Frontal cortex (tissue), 3 donors: ENCODE measurements at regions not wholly inside any gene's neighbourhood (a gene's known extent, or its start where the extent isn't known, plus 50 kb on each side); places are given as distances from the start of the nearest gene placed in this dataset.
"Not testable (repeated sequence)": the region's sequence is repeated elsewhere in the genome, so short reads cannot be mapped to it uniquely, and the experiment has no call there.

Experiments
- DNase-seq, 2 donors: peaks; one replicate each; pipeline ENCODE4 v3.0.0; 2012; ENCODE audit warnings: low spot score in 2 of 2
- FAIRE-seq: peaks from 2 replicates; lab custom pipeline; 2012; peaks lifted over from hg19 to GRCh38; lab: Jason Lieb, UNC
- donor health status: control.
- donor health status: control.
- donor health status: control.

- DNase-seq (no peak), FAIRE-seq (no peak)
Measured at GRCh38 chr5:40453689-40454088, 226.0 kb upstream of the PTGER4 start.

DNA sequence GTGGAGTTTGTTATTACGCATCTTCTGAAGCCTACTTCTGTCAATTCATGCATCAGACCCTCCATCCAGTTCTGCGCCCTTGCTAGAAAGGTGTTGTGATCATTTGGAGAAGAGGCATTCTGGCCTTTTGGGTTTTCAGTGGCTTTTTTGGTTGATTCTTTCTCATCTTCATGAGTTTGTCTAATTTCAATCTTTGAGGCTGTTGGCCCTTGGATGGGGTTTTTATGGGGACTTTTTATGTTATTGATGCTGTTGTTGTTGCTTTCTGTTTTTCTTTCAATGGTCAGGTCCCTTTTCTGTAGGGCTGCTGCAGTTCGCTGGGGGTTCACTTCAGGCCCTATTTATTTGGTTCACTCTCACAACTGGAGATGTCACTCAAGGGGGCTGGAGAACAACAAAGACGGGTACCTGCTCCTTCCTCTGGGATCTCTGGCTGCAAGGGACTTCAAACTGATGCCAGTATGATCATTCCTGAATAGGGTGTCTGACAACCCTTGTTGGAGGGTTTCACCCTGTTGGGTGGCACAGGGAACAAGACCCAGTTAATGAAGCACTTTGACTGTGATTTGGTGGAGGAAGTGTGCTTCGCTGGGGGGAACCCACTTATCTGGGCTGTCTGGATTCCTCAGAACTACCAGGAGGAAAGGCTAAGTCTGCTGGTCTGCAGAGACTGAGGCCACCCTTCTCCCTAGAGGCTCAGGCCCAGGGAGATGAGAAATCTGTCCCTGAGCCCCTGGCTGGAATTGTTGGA lies 226.7 kb upstream of the PTGER4 start:
- DNase-seq (no peak), FAIRE-seq (no peak)

- DNase-seq (no peak), FAIRE-seq (no peak)
Measured at GRCh38 chr5:40447438-40447837, 232.3 kb upstream of the PTGER4 start.

- no peak for DNase-seq
- no peak for FAIRE-seq
Measured at GRCh38 chr5:40446910-40447309, 232.8 kb upstream of the PTGER4 start.

- DNase-seq (no peak), FAIRE-seq (no peak)
Measured at GRCh38 chr5:40442346-40442745, 237.4 kb upstream of the PTGER4 start.

- FAIRE-seq (no peak), DNase-seq (no peak)
Measured at GRCh38 chr5:40441733-40442132, 238.0 kb upstream of the PTGER4 start.

GRCh38 chr5:40440746-40441145 lies 239.0 kb upstream of the PTGER4 start:
- FAIRE-seq, result no peak

GRCh38 chr5:40439103-40439502 lies 240.6 kb upstream of the PTGER4 start:
- DNase-seq, FAIRE-seq: not testable (repeated sequence)

More at GRCh38 chr5:40440746-40441145, 239.0 kb upstream of the PTGER4 start:
- DNase-seq, result no peak

DNA sequence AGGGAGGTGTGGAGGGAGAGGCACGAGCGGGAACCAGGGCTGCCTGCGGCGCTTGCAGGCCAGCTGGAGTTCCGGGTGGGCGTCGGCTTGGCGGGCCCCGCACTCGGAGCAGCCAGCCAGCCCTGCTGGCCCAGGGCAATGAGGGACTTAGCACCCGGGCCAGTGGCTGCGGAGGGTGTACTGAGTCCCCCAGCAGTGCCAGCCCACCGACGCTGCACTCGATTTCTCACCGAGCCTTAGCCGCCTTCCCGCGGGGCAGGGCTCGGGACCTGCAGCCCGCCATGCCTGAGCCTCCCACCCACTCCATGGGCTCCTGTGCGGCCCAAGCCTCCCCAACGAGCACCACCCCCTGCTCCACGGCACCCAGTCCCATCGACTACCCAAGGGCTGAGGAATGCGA lies 241.1 kb upstream of the PTGER4 start:
- not testable (repeated sequence) for FAIRE-seq, DNase-seq

DNA sequence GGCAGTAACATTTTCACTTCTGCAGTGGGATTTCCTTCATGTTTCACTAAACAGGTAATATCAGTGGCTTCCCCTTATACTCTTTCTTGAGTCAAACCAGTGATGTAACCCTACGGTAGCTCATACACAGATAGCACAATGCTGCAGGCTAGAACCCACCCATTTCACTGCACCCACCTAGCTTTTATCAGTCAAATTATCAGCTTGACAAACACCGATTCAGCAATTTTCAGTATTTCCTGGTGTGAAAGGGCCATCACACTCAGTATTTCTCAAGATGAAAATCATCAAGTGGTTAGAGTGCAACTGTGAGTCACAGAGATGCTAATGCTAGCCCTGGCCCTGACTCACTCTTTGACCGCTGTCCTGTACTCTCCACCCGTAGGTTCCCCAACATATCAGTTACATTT lies 242.3 kb upstream of the PTGER4 start:
- DNase-seq (no peak), FAIRE-seq (no peak)

DNA sequence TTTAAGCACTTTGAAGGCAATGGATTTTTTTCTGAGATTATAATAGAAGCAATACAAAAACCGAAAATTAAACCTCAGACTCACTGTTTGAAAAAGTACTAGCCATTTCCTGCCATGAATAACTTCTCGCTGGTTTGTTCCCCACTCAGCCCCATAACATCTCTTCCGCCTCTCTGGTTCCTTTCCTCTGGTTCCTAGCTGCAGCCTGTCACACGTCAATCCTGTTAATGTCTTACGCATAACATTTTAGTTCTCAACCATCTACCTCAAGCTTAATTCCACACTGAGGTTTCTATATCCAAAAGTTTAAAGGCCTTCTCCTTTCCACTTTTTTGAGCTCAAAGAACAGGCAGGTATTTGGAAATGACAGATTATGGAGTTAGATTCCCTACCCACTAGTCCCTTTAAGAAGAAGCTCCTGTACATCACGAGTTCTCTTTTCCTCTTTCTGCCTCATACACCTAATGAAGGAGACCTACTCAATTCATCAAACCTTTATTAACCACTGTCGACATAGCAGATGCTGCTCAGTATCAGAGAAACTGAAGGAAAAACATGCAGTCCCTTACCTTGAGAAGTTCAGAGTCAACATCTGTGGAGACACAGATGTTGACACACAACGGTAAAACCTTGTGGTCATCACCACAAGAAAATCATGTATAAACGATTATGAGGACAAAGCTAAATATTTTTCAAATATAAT lies 243.0 kb upstream of the PTGER4 start:
- FAIRE-seq (no peak), DNase-seq (no peak)

- not testable (repeated sequence) for DNase-seq, FAIRE-seq
Measured at GRCh38 chr5:40435706-40436105, 244.0 kb upstream of the PTGER4 start.

DNA sequence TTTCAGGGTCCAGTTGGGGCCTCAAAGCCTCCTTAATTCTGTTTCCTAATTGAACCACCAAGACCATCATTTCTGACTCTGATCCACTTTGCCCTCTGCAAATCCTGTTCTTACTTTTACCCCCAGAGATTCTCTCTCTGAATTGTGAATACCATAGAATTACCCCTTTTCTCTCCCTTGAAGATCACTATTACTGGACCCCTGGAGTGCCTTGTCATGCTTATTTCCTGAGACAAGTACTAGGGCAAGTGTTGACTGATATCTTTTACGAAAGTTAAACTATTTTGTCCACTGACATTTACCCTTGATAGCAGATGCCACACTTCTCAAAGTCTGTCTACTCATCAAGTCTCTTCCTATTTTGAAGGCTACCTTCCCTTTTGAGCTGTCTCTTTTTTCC lies 246.9 kb upstream of the PTGER4 start:
- FAIRE-seq, result no peak
- no peak for DNase-seq

DNA sequence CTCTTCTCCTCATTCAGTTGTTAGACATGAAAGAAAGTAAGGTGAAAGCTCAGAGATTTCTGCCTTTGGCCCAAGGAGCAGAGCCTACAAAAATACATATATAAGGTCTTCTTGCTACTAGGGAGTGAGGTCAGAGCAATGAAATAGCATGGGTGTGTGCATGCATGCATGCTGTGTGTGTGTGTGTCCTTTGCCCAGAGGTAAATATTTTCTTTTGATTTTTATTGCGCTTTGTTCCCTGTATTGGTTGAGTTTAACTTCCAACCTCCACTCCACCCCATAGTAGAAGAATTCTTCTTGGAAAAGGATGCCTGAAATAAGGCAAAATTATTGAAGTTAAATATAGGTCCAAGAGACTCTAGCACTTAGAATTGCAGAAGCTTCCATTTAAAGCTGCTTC lies 248.0 kb upstream of the PTGER4 start:
- no peak for DNase-seq
- no peak for FAIRE-seq

DNA sequence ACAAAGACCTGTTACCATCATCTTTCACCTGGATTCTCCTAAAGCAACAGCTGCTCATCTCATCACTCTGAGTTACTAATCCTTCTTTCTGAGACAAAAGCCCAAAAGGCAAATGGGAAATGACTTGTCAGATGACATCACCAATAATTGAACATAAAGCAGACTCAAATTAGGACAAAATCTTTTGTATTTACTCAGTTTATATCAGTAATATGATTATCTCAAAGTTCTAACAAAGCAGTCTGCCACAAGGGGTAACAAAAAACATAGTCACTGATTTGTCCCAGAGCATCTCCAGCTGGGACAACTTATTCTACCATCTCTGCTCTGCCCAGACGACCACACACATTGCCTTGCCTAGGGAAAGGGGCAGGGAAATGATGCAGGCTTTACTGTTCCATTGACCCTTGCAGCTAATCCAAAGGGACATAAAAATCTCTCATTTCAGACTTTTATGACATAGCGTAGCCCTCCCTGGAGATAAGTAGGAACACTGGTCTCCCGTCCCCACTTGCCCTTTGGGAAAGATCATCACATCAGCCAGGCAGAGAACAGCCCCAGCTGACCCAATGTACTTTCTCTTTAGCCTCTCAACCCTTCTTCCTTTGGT lies 249.5 kb upstream of the PTGER4 start:
- FAIRE-seq (no peak), DNase-seq (no peak)

DNA sequence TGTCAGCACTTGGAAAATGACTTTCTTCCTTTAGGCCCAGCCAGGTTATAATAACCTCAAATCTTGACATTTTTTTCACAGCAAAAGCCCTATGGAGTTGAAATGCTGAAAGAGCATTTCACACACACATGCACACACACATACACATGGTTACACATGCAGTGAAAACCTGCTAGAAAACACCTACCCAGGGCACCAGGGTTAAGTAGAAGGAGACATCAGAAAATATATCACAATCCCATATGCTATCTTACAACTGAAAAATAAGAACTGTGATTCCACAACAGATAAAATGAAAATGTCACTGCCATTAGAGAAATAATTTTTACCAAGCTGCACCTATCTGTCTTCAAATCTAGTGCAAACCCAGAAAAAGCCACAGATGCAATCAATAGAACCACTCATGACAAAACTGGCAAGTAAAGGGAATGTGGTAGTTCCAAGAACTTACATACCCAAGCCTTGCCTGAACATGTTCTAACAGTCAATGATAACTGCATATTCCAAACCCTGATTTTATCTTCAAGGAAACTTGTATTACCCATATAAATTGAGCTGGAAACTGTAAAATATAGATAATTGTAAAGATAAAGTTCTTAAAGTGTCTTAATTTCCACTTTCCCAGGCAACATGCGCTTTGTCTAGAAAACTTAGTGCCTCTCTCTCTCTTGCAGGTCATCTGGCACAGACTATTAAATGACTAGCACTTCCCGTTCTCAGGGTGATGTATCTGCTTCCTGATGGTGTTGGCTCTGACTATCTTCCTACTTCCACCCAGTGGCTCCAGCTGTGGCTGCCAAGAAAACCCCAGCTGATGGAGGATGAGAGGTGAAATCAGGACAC lies 250.2 kb upstream of the PTGER4 start:
- FAIRE-seq (no peak), DNase-seq (no peak)

- no peak for DNase-seq
- FAIRE-seq, result no peak
Measured at GRCh38 chr5:40428815-40429214, 250.9 kb upstream of the PTGER4 start.

- no peak for DNase-seq
- FAIRE-seq, result no peak
Measured at GRCh38 chr5:40428126-40428525, 251.6 kb upstream of the PTGER4 start.

DNA sequence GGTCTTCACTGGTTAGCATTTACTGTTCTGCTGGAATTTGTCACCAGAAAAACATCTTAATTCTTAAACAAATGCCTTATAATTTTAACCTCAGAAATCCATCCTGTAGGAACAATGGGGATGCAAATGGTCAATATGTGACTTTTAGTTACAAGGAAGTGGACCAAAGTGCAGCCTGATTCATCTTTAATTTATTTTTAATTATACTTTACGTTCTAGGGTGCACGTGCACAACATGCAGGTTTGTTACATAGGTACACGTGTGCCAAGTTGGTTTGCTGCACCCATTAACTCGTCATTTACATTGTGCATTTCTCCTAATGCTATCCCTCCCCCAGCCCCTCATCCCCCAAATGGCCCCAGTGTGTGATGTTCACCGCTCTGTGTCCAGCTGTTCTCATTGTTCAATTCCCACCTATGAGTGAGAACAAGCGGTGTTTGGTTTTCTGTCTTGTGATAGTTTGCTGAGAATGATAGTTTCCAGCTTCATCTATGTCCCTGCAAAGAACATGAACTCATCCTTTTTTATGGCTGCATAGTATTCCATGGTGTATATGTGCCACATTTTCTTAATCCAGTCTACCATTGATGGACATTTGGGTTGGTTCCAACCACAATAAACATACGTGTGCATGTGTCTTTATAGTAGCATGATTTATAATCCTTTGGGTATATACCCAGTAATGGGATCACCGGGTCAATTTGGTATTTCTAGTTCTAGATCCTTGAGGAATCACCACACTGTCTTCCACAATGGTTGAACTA lies 262.5 kb upstream of the PTGER4 start:
- FAIRE-seq, DNase-seq: not testable (repeated sequence)
